HPDE6-E6E7 (cell line): ENCODE measurements at regions not wholly inside any gene's neighbourhood (a gene's known extent, or its start where the extent isn't known, plus 50 kb on each side); places are given as distances from the start of the nearest gene placed in this dataset.
A peak's percentile ranks its signal among the peaks of the same experiment; 100 is the strongest.

Experiments used
- DNase-seq: peaks from one replicate; pipeline ENCODE4 v3.0.0; 2011; ENCODE audit warnings: missing footprints; ENCODE audit errors: extremely low spot score

DNA sequence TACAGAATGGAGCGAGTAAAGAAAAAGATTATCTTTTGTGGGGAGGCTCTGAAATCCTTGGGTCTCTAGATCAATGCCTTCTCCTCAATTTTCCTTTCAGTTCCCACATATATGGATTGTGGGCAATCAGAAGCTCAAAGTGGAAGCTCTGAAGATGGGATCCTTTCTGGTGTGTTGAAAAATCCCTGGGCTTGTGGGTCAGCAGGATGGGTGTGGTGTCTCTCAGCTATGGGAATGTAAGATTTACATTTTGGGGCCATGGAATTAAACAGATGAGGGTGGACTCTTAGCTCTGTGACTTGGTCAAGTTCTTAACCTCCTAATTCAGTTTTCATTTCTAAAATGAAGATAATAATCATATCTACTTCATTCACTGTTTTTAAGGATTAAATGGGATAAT is 231.9 kb upstream of the CA10 start:
- no peak for DNase-seq

DNA sequence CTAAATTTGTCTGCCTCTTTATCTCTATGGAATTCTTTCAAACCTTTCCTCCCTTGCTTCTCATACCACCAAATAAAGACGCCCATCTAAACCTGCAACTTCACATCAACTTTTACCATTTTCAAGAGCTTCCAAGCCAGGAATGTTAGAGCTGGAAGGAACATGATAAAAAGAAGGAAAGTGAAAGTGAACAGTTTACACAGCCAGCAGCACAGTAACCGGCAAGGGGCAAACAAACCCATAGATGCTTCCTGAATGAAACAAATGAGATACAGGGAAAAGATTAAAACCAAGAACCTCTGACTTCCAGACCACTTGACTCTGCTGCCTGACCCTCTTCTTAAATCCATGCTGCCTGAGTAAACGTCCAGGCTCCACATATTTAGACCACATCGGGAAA is 231.1 kb upstream of the CA10 start:
- DNase-seq, result no peak

DNA sequence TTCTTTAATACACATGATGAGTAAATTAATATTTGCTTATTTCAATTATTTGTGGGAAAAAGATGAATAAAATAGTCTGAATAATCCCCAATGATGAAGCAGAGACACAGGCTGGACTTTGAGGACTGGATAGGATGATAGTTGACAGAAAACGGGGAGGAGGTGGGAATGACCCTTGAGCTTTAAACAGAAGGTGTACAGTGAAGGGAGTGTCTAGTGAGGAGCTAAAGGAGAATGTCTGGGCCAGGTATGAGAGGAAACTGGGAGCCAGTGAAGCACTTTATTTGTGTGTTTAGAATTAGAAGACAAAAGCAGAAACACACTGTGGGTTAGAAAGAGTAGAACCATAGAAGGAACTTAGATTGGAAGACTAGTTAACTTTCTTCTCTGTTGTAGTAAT is 230.4 kb upstream of the CA10 start:
- DNase-seq, result no peak

DNA sequence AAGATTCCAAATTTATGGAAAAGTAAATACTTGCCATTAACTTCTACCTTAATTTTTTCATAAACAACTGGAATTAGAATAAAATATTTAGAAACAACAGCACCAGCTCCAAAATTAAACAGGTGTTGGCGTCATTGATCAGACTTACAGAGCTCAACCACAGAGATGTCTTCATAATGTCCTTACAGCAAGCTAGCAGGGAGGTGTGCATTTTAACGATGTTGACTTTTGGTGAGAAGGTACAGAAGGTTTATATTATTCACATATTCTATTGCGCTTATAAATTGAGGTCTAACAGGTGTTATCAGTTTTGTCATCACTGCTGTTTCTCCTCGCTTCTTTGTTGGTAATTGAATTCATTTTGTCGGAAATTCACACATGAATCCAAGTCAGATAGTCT is 226.2 kb upstream of the CA10 start:
- DNase-seq, result no peak

DNA sequence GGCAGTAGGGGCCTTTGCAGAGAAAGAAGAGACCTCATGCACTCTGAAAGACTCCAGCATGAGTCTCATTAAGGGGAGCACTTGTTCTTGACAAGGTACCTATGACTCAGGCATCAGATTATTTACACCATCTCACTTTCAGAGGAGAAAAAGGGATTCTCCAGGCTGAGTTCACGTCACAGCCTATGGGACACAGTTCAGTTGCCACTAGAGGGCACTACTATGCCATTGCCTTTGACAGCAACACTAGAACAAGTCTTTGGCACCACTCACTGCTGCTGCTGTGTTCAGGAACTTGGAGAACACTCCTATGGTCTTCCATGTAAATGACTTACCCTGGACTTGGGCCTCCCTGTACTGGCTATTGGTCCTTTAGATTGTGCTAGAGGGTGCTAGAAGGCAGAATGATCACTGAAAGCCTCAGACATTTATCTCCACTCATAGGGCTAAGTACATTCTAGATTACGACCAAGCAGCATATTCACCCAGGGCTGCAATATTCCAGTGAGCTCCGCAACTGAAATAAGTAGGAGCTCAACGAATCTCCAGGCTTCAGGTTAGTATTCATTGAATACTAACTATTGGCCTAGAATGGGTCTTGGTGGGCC is 225.1 kb upstream of the CA10 start:
- DNase-seq, result peak; percentile 27

DNA sequence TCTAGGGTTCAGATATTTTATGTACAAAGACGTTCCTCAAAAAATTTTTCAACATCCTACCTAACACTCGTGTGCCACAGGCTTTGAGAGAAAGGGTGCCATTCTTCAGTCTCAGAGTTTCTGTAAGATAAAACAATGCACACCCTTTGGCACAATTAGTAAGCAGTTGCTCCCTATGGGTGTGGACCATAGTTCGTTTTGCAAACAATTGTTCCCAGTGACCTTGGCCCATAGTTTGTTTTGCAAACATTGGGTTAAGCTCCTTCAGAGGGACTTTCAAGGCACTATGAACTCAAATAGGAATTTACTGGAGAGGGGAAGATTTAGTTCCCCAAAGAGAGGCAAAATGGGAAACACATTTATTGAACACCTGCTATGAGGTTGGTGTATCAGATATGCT is 220.3 kb upstream of the CA10 start:
- no peak for DNase-seq

DNA sequence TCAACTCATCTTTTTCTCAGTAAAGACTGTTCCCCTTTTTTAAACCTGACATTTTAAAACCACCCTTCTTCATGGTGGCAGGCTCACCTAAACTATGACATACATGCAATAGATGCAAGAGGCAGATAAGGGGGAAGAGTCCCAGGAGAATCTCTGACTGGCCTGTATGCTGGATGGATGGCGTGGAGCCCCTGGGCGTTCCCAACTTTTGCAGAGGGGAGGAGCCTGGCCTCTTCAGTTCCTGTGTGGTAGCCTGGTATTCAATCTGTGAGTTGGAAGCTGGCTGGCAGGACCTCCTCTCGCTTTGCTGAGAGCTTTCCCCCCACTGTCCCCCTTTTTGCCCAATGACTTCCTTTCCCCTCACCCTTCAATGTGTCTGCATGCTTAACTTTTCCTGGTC is 217.6 kb upstream of the CA10 start:
- DNase-seq, result no peak

DNA sequence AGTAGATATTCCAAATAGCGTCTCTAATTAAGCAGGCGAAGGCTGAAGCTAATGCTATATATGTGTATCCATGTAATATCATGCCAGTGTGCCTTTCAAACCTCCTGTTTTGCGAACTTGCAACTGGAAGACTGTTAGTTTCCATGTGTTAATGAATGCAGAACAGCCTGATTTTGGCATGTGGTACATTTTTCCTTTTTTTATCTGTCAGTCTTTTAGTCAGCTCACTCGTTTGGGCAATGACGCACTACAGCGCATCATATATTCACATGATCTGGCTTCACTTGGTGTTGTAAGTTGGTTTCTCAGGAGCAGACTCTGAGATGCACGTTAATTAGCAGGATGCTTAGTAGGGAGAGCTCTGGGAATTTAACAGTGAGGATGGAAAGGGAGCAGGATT is 210.4 kb upstream of the CA10 start:
- DNase-seq, result no peak

DNA sequence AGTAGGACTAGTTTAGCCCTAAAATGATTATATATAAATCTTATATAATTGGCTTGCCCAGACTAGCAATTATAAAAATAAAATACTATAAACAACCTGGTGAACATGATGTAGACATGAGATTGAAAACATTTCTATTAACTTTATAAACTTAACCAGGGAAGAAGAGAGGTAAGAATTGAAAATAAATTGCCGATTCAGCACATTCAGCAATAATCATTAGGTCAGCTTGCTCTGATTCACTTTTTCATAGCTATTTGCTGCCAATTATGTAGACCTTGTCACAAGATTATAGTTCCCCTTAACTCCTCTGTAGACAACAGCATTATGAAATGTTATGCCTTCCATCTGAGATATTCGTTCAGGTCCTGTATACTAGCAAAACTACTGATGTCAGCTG is 199.3 kb upstream of the CA10 start:
- no peak for DNase-seq

DNA sequence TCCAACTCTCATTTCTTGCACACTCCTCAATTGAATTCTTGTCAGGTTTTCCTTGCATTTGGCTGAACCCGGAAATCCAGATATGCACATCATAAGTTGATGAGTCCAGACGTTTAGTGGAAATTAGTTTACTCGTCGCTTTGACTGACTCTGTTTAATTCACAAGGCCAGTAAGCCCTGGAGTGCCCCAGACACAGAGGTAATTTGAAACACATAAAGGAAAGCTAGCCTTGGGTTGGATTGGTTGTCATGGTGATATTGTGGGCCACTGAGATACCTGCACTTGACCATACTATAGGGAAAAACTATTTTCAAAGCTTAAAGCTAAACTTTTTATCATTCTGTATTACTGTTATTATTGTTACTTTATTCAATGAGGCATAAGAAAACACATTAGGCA is 178.3 kb upstream of the CA10 start:
- DNase-seq, result no peak

DNA sequence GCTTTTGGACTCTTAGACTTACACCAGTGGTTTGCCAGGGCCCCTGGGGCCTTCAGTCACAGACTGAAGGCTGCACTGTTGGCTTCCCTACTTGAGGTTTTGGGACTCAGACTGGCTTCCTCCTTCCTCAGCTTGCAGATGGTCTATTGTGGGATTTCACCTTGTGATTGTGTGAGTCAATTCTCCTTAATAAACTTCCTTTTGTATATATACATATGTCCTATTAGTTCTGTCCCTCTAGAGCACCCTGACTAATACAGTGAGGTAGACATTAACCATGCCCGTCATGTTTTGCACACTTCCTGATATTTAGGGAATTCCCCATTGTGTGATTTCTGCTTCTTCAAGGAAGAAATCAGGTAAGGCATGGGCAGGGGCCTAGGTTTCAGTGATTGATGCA is 147.8 kb upstream of the CA10 start:
- no peak for DNase-seq

DNA sequence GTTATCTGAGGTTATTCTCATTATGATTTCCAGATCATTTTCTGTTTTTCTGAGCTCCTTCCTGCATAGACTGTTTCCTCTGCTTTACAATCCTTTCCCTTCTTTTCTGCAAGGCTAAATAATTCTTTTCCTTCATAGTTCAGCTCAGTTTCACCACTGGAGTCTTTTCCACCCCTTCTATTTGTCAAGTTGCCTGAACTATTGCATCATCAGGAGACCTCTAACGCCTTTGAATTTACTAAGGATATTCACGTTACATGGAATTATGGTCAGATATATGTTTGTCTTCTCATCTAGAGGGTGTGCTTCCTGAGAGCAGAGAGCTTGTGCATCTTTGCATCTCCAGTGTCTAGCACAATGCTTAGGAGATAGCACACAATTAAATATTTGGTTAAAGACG is 140.4 kb upstream of the CA10 start:
- no peak for DNase-seq

DNA sequence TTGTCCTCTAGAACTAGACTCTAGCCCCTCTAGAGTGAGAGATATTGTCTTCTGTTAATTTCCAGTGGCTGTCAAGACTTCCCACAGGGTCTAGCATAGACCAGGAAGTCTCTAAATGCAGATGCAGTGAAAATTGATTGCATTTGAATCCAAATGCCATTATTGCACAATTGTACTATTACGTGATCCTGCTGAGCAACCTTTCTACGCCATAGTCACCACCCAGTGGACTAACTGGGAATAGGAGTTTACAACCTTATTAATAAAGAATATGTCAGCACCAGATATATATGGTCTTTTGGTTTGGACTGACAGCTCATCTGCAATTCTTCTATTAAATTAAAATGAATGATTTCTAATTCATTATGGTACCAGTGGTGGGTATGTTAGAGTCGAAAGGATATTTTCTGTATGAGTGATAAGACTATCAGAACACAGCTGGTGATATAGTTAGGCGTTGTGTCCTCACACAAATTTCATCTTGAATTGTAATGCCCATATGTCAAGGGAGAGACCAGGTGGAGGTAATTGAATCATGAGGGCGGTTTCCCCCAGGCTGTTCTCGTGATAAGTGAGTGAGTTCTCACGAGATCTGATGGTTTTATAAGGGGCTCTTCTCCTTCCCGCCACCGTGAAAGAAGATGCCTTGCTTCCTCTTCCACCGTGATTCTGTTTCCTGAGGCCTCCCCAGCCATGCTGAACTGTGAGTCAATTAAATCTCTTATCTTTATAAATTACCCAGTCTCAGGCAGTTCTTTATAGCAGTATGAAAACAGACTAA is 138.9 kb upstream of the CA10 start:
- DNase-seq, result peak; percentile 25

DNA sequence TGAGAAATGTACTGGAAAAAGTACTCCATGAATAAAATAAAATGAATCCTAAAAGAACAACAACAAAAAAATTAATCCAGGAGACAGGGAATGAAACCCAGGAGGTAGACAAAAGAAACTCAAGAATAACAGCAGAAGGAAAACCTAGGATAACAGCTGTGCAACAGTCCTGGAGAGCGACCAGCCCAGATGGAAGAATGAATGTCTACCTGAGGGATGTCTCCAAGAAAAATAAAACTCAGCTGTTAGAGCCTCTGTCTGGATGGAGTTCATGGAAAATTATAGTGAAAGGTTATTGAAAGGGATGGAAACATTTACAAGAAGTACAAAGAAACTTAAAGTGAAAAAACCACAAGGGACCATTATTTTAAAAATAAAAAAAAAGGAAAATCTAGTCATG is 135.8 kb upstream of the CA10 start:
- DNase-seq, result no peak

DNA sequence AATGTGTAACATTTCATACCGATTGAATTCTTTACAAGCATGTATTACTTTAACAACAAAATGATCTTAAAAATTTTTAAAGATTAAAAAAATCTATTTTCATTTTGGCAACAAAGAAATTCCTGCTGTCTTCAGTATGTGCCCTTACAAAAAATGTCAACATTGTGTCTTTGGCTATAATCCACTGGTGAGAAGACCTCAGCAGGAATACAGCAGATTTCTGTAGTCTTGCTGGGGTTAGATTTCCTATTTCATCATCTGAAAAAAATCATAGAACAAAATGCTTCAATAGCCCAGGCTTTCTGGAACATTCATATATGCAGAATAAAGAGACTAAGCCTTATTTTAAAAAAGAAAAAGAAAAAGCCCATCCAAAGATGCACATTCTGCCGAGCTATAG is 129.1 kb upstream of the CA10 start:
- DNase-seq, result no peak

DNA sequence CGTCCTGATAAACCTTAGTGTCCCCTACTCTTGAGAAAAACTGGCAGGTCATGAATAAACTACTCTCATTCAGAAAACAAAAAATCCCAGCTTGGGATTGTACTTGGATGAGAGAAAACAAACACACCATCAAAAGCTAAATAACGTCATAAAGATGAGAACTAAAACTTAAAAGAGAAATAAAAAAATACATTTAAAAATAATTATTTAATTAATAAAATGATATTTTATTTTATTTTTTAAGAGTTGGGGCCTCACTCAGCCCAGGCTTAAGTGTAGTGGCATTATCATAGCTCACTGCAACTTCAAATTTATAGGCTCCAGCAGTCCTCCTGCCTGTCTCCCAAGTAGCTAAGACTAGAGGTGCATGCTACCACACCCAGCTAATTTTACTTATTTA is 125.4 kb upstream of the CA10 start:
- DNase-seq, result no peak

DNA sequence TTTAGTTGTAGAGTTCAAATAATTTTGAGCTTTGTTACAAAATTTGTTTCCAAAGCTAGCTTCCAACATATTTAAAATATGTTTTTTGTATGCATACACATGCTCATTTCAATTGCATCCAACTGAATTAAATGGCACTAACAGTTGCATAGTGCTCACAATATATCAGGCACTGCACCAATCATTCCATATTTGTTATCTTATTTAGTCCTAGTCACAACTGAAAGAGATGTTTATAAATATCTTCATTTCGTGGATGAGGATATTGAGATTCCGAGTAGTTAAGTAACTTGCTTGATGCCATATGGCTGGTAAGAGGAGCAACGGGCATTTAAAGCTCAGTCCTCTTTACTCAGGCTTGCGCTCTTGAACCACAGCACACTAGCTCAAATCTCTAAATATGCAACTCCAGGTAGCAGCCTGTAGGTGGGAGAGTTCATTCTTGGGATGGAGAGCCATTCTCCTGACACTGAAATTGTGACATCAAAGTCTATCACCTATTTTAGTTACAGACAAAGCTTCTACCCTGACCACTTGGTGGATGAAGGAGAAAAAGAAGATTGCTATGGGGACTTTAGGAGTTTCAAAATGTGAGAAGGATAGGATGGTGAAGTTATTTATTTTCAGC is 118.0 kb upstream of the CA10 start:
- no peak for DNase-seq

DNA sequence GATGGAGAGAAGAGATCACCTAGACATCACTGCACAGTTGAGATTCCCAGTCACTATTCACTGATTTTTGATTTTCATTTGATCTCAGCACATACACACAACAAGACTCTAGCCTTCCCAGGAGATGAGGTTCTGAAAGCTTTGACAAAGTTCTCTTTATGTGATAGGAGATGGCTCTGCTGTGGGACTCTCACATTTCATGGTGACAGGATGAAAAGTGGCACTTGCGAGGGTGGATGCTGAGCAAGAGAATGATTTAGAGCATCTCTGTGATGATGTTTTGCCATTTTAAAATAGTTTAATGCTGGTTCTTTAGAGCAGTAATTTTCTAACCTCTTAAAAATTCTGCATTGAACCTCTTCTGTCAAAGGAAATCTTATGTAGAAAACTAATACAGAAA is 113.3 kb upstream of the CA10 start:
- DNase-seq, result no peak

DNA sequence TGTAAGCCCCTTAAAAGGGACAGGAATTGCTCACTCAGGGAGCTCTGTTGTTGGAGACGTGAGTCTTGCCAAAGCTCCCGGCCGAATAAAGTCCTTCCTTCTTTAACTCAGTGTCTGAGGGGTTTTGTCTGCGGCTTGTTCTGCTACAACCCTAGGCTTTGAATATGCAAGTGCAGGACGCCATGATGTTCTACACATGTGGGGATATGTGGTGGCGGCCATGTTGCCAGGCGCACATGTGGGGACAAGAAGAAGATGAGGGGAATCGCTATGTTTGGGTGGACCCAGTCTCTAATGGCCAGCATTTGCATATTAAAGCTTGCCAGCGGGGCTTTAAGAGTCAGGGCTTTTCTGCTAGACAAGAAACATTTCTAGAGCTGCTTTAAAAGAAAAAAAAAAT is 96.8 kb upstream of the CA10 start:
- DNase-seq, result no peak

DNA sequence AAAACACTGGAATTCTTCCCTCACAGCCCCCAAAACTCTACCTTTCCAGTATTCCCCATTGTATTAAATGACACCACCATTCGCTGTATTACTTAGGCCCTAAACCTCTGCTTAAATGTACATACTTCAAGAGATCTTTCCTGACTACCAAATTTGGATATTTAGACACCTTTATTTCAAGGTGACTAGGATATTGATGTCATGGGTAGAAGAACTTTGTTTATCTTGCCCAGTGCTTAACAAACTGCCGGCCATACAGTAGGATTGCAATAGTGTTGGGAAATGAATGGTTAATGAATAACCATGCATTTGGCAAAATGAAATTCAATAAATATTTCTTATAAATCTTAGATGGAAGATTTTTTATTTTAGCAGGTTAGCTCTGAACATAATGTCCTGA is 86.2 kb upstream of the CA10 start:
- DNase-seq, result no peak

DNA sequence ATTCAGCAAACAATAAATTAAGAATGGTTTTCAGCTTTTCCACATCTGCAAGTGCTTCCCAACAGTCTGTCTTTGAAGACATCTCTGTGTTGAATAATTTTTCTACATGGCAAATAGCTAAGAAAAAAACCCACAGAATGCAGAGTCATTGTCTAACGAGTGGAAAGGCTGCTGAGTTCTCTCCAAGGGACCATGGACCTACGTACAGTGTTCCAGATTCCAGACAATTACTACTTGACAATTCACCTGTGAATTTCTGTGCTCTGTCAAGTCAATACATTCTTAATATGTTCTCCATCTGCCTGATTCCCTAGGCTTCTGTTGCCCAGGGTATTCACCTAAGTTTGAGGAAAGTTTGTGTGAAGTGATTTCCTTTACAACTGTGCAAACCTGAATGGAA is 83.8 kb upstream of the CA10 start:
- DNase-seq, result no peak

DNA sequence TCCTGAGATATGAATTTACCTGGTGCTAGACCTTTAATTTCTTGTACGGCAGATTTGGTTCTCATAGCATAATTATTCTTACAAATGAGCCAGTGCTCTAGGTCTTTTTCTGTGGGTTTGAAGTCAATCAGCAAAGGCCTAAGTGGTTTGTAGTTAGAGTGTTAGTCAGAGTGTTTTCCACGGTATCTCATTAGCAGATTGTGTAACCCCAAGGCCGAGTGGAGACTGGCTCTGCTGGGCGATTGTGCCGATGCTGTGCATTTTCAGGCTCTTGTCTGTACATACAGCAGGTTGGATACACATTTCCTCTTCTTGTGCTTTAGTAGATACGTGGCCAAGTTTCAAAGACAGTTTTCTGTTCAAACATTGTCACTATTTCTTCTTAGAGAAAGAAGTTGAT is 78.6 kb upstream of the CA10 start:
- no peak for DNase-seq

DNA sequence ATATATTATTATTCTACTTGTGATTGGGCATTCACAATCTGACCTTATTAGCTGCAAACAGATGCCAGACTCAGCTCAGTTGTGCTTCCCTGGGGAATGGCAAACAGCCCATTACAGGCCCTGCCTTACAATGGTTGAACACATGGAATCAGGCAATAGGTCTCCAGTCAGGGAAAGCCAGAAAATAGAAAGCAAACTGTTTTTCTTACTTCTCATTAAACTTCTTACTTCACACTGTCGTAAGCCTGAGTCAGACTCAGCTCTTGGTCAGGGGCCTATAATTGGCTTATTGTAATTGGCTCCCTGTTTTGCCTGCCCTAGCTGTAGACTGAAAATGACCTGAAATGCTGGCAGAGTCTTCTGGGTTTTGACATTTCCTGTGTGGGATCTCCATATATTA is 77.0 kb upstream of the CA10 start:
- no peak for DNase-seq

DNA sequence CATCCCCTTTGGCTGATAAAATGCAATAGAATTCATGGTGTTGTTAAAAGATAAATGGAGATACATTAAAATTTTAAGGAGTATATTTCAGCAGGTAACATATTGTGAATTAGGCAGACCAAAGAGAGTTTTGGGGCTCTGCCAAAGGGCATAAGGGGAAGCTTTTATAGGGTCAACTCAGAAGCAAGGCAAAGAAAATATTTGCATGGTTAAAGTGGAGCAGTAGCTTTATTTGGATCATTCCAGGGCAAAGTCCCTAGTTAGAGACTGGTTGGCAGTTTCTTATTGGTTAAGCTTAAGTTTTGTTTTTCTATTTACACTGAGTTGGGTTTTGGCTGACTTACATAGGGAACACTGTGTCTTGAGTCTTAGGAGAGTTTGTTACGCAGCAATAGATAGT is 75.1 kb upstream of the CA10 start:
- DNase-seq, result no peak
